ENCODE measurements at regions not wholly inside any gene's neighbourhood (a gene's known extent, or its start where the extent isn't known, plus 50 kb on each side); places are given as distances from the start of the nearest gene placed in this dataset.

DNA sequence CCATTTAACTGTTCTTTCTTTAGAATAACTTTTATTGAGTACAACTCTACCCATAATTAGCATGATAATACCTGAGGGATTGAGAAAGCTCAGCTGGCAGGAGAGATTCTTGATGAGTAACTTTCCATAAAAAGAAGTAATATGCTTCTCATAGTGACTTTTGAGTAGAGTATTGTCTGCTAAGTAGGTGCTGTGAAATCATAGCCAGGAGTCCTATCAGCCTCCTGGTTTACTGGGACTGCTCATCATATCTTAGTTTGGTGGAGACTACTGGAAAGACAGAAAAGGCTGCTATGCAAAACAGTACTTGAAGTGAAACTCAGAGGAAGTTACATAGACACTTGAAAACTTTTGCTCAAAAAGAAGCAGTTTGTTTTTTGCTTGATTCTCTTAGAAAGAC lies 113.3 kb upstream of the ATP2B1 start:
- TF ChIP-seq GATA3 (IDR thresholded peaks at IDR 0.05; ENCODE audit: low read depth, low read length) (no peak), GATA2 (IDR thresholded peaks at IDR 0.05; ENCODE audit: low read depth, low read length) (no peak)

Measured in SH-SY5Y (cell line).